Cardiac muscle cell (in vitro differentiated cells and primary cell): ENCODE measurements at regions not wholly inside any gene's neighbourhood (a gene's known extent, or its start where the extent isn't known, plus 50 kb on each side); places are given as distances from the start of the nearest gene placed in this dataset.
A peak's percentile ranks its signal among the peaks of the same experiment; 100 is the strongest.

Source experiments
- DNase-seq, 2 donors: peaks; one replicate each; pipeline versions ENCODE4 v3.0.0 to v3.0.0-alpha.2; 2010 to 2017; ENCODE audit warnings: low read depth in 1 of 2, low spot score in 1 of 2
- H3K27ac ChIP-seq: fragments of 200-600 bp; sonication (generic); 2 replicates; pipeline ENCODE4 v1.5.1; 2016
- H3K27me3 ChIP-seq: fragments of 200-600 bp; sonication (generic); 2 replicates; pipeline ENCODE4 v1.6.0; 2016; ENCODE audit warnings: control low read depth
- H3K36me3 ChIP-seq: fragments of 200-600 bp; sonication (generic); 2 replicates; pipeline ENCODE4 v1.5.1; 2016; ENCODE audit warnings: control low read depth
- H3K4me1 ChIP-seq: fragments of 200-600 bp; sonication (generic); 2 replicates; pipeline ENCODE4 v1.8.1; 2017; ENCODE audit warnings: low read depth, mild to moderate bottlenecking, mixed run types
- H3K4me3 ChIP-seq: fragments of 200-600 bp; sonication (generic); 2 replicates; pipeline ENCODE4 v1.5.1; 2016; ENCODE audit warnings: mild to moderate bottlenecking
- H3K9me3 ChIP-seq: fragments of 200-600 bp; sonication (generic); 2 replicates; pipeline ENCODE4 v1.5.1; 2017; ENCODE audit warnings: low read depth, mild to moderate bottlenecking, control low read depth
- TF ChIP-seq, protein P1 (sequence below): IDR thresholded peaks from 2 replicates; pipeline ENCODE4 v1.5.1; 2012; ENCODE audit warnings: low read depth, mild to moderate bottlenecking, low read length

DNA sequence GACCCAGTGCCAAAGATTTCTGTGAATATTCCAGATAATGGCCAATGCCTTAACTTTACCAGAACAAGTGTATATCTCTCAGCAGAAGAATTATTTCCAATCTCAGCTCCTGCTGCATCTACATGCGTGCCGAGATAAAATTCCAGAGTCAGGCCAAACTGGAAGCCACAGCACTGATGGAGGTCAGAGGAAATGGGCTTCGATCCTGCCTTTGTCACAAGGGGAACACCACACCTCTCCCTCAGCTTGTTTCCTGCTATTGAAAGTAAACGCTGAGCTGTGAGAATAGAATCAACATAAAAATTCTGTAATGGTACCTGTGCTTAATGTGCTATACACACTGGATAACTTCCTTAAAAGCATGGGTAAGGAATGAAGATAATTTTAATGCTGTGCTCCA lies 255.5 kb downstream of the NEBL start:
- Histone ChIP-seq H3K9me3 (no peaks in the 10 kb centered on the region), H3K36me3 (no peaks in the 10 kb centered on the region), H3K4me3 (no peak overlapping the region), H3K27me3 (no peaks in the 10 kb centered on the region), H3K27ac (no peak overlapping the region), H3K4me1 (peaks cover 4% of the 10 kb centered on the region)
- TF ChIP-seq, protein P1, sequence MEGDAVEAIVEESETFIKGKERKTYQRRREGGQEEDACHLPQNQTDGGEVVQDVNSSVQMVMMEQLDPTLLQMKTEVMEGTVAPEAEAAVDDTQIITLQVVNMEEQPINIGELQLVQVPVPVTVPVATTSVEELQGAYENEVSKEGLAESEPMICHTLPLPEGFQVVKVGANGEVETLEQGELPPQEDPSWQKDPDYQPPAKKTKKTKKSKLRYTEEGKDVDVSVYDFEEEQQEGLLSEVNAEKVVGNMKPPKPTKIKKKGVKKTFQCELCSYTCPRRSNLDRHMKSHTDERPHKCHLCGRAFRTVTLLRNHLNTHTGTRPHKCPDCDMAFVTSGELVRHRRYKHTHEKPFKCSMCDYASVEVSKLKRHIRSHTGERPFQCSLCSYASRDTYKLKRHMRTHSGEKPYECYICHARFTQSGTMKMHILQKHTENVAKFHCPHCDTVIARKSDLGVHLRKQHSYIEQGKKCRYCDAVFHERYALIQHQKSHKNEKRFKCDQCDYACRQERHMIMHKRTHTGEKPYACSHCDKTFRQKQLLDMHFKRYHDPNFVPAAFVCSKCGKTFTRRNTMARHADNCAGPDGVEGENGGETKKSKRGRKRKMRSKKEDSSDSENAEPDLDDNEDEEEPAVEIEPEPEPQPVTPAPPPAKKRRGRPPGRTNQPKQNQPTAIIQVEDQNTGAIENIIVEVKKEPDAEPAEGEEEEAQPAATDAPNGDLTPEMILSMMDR, result no peak
- DNase-seq, result no peak

DNA sequence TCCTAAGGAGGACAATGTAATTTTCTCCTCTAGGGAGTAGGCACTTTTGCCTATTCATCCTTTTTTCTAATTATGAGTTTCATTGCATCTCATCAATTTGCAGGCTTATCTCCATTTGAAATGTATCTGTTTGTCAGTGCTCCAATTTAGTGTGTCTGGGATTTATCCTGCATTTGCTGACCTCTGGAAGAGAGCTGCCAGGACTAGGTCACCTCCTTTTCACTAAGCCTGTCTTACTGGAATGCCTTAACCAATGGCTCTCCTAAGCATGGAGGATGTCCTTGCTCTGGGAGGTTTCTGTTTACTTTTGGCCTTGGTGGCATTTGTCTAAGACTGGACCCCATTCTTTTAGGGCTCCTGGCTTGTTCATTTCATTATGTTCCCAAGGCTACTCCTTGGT lies 261.5 kb downstream of the NEBL start:
- Histone ChIP-seq H3K4me1 (peaks cover 17% of the 10 kb centered on the region), H3K36me3 (no peaks in the 10 kb centered on the region), H3K27me3 (no peaks in the 10 kb centered on the region), H3K4me3 (no peak overlapping the region), H3K27ac (peak overlapping the region; percentile 86), H3K9me3 (no peaks in the 10 kb centered on the region)
- TF ChIP-seq, protein P1, result no peak
- peak in 1 of 2 donors; percentile 32 for DNase-seq

GRCh38 chr10:20634839-20635238 lies 262.3 kb downstream of the NEBL start:
- Histone ChIP-seq H3K27me3 (no peaks in the 10 kb centered on the region), H3K4me3 (no peak overlapping the region), H3K36me3 (no peaks in the 10 kb centered on the region), H3K27ac (peak overlapping the region; percentile 86), H3K9me3 (no peaks in the 10 kb centered on the region), H3K4me1 (peaks cover 17% of the 10 kb centered on the region)
- TF ChIP-seq, protein P1, result no peak
- DNase-seq, result no peak

DNA sequence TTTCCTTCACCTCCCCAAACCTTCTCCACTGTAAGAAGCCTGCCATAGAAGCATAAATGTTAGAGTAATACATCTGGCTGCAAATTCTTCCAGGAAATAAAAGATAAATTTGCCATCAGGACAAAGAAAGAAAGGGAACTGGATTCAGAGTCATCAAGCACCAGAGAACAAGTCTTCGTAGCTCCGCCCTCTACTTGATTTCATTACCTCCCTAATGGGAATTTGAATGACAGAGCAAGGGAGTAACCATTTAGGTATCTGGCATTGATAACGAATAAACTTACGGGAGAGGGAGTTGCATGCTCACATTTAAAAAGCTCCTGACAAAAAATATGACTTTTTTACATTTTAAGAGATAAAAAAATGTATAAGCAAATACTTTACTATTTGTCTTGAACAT lies 263.4 kb downstream of the NEBL start:
- Histone ChIP-seq H3K9me3 (no peaks in the 10 kb centered on the region), H3K27ac (peak overlapping the region; percentile 35), H3K4me3 (no peak overlapping the region), H3K4me1 (peaks cover 17% of the 10 kb centered on the region), H3K36me3 (no peaks in the 10 kb centered on the region), H3K27me3 (no peaks in the 10 kb centered on the region)
- no peak for DNase-seq
- TF ChIP-seq, protein P1, result no peak

DNA sequence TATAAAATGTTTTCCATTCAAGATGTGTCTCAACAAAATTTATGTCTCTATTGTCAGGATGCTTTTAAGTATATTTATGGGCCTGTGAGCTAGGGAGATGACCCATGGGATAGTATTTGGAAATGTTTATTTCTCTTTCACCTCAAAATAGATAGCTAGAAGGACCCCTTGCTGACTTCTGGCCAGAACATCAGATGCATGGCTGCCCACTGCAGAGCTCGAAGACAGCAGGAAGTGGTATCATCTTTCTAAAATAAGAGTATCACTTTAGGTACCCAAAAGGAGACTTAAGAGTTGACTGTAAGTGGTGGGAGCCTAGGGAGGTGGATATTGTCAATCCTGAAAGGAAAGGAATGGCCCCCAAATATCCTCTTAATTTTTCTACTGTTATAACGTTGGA lies 264.4 kb downstream of the NEBL start:
- Histone ChIP-seq H3K27me3 (no peaks in the 10 kb centered on the region), H3K4me3 (no peak overlapping the region), H3K4me1 (peaks cover 17% of the 10 kb centered on the region), H3K27ac (no peak overlapping the region), H3K9me3 (no peaks in the 10 kb centered on the region), H3K36me3 (no peaks in the 10 kb centered on the region)
- TF ChIP-seq, protein P1, result no peak
- DNase-seq, result no peak

DNA sequence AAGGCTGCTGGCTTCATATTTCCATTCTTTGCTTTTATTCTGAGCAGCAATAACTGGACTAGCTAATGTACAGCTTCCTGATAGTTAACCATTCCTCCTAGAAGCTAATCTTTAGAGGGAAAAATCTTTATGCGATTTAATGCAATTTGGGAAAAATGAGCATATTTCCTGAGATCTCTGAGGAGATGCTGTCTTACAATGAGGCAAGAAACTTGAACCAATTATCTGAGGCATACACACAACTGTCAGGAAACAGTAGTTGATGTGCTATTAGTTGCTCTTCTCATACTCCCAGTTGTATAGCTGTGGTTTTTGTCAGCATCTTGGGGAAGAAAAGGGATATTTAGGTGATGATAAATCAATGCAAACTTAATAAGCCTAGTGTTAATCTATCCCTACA lies 265.9 kb downstream of the NEBL start:
- Histone ChIP-seq H3K36me3 (no peaks in the 10 kb centered on the region), H3K27ac (no peak overlapping the region), H3K9me3 (no peaks in the 10 kb centered on the region), H3K4me3 (no peak overlapping the region), H3K4me1 (peaks cover 19% of the 10 kb centered on the region), H3K27me3 (no peaks in the 10 kb centered on the region)
- TF ChIP-seq, protein P1, result no peak
- DNase-seq, result no peak
